Stomach (tissue), 4 donors: ENCODE measurements at regions not wholly inside any gene's neighbourhood (a gene's known extent, or its start where the extent isn't known, plus 50 kb on each side); places are given as distances from the start of the nearest gene placed in this dataset.

Experiments
- POLR2A ChIP-seq, 4 donors: fragments of 450-650 bp; IDR thresholded peaks; one replicate each; pipeline ENCODE4 v1.6.1; 2016; ENCODE audit warnings: antibody characterized with exemption in 4 of 4, control low read depth in 2 of 4, mild to moderate bottlenecking in 1 of 4, moderate library complexity in 1 of 4
- TF ChIP-seq, protein P1 (sequence below), 7 experiments: fragments of 450-650 bp in 4 of 7; fragments of 200-600 bp in 3 of 7; sonication (generic) in 3 of 7; IDR thresholded peaks; one replicate each; pipeline ENCODE4 v1.5.1; 2016 to 2019; ENCODE audit warnings: antibody characterized with exemption in 7 of 7, control low read depth in 2 of 7, mild to moderate bottlenecking in 1 of 7

DNA sequence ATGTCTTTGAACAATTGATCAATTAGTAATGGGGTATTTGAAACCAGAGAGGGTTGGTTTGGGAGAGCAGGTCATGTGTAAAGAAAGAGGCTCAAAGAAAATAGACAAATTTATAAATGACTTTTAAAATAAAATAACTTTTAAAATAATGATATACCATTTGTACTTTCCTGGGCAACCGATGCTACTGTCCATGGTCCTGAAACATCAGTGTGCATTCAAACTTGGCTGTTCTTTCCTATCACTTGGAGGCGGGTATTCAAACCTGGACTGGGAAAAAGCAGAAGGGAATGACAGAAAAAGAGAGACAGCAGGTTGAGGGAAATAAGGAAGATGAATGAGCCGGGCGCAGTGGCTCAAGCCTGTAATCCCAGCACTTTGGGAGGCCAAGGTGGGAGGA, 1446.4 kb upstream of the WWC1 start:
- TF ChIP-seq, protein P1, sequence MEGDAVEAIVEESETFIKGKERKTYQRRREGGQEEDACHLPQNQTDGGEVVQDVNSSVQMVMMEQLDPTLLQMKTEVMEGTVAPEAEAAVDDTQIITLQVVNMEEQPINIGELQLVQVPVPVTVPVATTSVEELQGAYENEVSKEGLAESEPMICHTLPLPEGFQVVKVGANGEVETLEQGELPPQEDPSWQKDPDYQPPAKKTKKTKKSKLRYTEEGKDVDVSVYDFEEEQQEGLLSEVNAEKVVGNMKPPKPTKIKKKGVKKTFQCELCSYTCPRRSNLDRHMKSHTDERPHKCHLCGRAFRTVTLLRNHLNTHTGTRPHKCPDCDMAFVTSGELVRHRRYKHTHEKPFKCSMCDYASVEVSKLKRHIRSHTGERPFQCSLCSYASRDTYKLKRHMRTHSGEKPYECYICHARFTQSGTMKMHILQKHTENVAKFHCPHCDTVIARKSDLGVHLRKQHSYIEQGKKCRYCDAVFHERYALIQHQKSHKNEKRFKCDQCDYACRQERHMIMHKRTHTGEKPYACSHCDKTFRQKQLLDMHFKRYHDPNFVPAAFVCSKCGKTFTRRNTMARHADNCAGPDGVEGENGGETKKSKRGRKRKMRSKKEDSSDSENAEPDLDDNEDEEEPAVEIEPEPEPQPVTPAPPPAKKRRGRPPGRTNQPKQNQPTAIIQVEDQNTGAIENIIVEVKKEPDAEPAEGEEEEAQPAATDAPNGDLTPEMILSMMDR (IDR thresholded peaks at IDR 0.05), result no peak
- no peak for TF ChIP-seq POLR2A (IDR thresholded peaks at IDR 0.05)
